ENCODE measurements at regions not wholly inside any gene's neighbourhood (a gene's known extent, or its start where the extent isn't known, plus 50 kb on each side); places are given as distances from the start of the nearest gene placed in this dataset.
A peak's percentile ranks its signal among the peaks of the same experiment; 100 is the strongest.
"Not testable (repeated sequence)": the region's sequence is repeated elsewhere in the genome, so short reads cannot be mapped to it uniquely, and the experiment has no call there.

- DNase-seq (ENCODE audit: low read depth) = no peak
These were observed 245.2 kb upstream of the ARPP21 start for GRCh38 chr3:35393901-35394799.

GRCh38 chr3:35394905-35395304 is 244.4 kb upstream of the ARPP21 start:
- DNase-seq (ENCODE audit: low read depth) = no peak

- no peak for DNase-seq (ENCODE audit: low read depth)
These were observed 237.7 kb upstream of the ARPP21 start for GRCh38 chr3:35401671-35402070.

- DNase-seq (ENCODE audit: low read depth) = no peak
These were observed 234.8 kb upstream of the ARPP21 start for GRCh38 chr3:35404571-35404970.

- no peak for DNase-seq (ENCODE audit: low read depth)
These were observed 230.4 kb upstream of the ARPP21 start for GRCh38 chr3:35408882-35409281.

GRCh38 chr3:35409991-35410390 is 229.3 kb upstream of the ARPP21 start:
- no peak for DNase-seq (ENCODE audit: low read depth)

GRCh38 chr3:35413483-35413882 is 225.8 kb upstream of the ARPP21 start:
- DNase-seq (ENCODE audit: low read depth) = no peak

GRCh38 chr3:35417080-35417479 is 222.2 kb upstream of the ARPP21 start:
- no peak for DNase-seq (ENCODE audit: low read depth)

GRCh38 chr3:35422101-35422500 is 217.2 kb upstream of the ARPP21 start:
- DNase-seq (ENCODE audit: low read depth) = no peak

- no peak for DNase-seq (ENCODE audit: low read depth)
These were observed 216.3 kb upstream of the ARPP21 start for GRCh38 chr3:35422836-35423601.

- DNase-seq (ENCODE audit: low read depth) = no peak
These were observed 212.9 kb upstream of the ARPP21 start for GRCh38 chr3:35426366-35426958.

GRCh38 chr3:35437381-35437780 is 201.9 kb upstream of the ARPP21 start:
- no peak for DNase-seq (ENCODE audit: low read depth)

GRCh38 chr3:35438101-35438500 is 201.2 kb upstream of the ARPP21 start:
- DNase-seq (ENCODE audit: low read depth) = no peak

GRCh38 chr3:35439663-35440062 is 199.7 kb upstream of the ARPP21 start:
- peak; percentile 35 for DNase-seq (ENCODE audit: low read depth)

GRCh38 chr3:35440826-35441225 is 198.5 kb upstream of the ARPP21 start:
- DNase-seq (ENCODE audit: low read depth) = no peak

- no peak for DNase-seq (ENCODE audit: low read depth)
These were observed 192.4 kb upstream of the ARPP21 start for GRCh38 chr3:35446896-35447295.

GRCh38 chr3:35448121-35448520 is 191.2 kb upstream of the ARPP21 start:
- no peak for DNase-seq (ENCODE audit: low read depth)

- no peak for DNase-seq (ENCODE audit: low read depth)
These were observed 190.6 kb upstream of the ARPP21 start for GRCh38 chr3:35448681-35449080.

GRCh38 chr3:35454819-35455218 is 184.5 kb upstream of the ARPP21 start:
- DNase-seq (ENCODE audit: low read depth) = not testable (repeated sequence)

GRCh38 chr3:35473956-35474355 is 165.4 kb upstream of the ARPP21 start:
- DNase-seq (ENCODE audit: low read depth) = no peak

- not testable (repeated sequence) for DNase-seq (ENCODE audit: low read depth)
These were observed 156.8 kb upstream of the ARPP21 start for GRCh38 chr3:35482566-35482965.

- DNase-seq (ENCODE audit: low read depth) = no peak
These were observed 156.2 kb upstream of the ARPP21 start for GRCh38 chr3:35483131-35483530.

Data from CMK (cell line).